T-helper 17 cell (primary cell): ENCODE measurements at regions not wholly inside any gene's neighbourhood (a gene's known extent, or its start where the extent isn't known, plus 50 kb on each side); places are given as distances from the start of the nearest gene placed in this dataset.
"Not testable (repeated sequence)": the region's sequence is repeated elsewhere in the genome, so short reads cannot be mapped to it uniquely, and the experiment has no call there.

Source experiments
- ATAC-seq: fragments of 150-1000 bp; cut with Tn5 transposase; 2 replicates; pipeline ENCODE4 v1.10.0; 2021; ENCODE audit warnings: mild to moderate bottlenecking, moderate library complexity
- DNase-seq, 3 donors: peaks; one replicate each; pipeline versions ENCODE4 v3.0.0 to v3.0.0-alpha.2; 2020 to 2021
- H3K9me3 ChIP-seq: one replicate; pipeline ENCODE4 v1.7.0; 2013; ENCODE audit warnings: low read length, mild to moderate bottlenecking; ENCODE audit not compliant: control insufficient read depth, poor library complexity, severe bottlenecking
- H3K27ac Mint-ChIP-seq: one replicate; pipeline ENCODE4 v1.8.0; 2022; ENCODE audit warnings: mild to moderate bottlenecking, moderate library complexity, mixed read lengths
- H3K27me3 Mint-ChIP-seq: one replicate; pipeline ENCODE4 v1.8.0; 2022; ENCODE audit warnings: mixed read lengths
- H3K36me3 Mint-ChIP-seq: one replicate; pipeline ENCODE4 v1.8.0; 2022; ENCODE audit warnings: low read depth, mixed read lengths
- H3K4me1 Mint-ChIP-seq: one replicate; pipeline ENCODE4 v1.8.0; 2022; ENCODE audit warnings: mild to moderate bottlenecking, mixed read lengths
- H3K4me3 Mint-ChIP-seq: one replicate; pipeline ENCODE4 v1.8.0; 2022; ENCODE audit warnings: mild to moderate bottlenecking, moderate library complexity, mixed read lengths

GRCh38 chr1:83239568-83239967 is 759.4 kb downstream of the TTLL7 start:
- not testable (repeated sequence) for H3K27ac Mint-ChIP-seq, H3K9me3 ChIP-seq, H3K36me3 Mint-ChIP-seq, H3K4me3 Mint-ChIP-seq, H3K27me3 Mint-ChIP-seq, H3K4me1 Mint-ChIP-seq, ATAC-seq, DNase-seq

- not testable (repeated sequence) for H3K4me3 Mint-ChIP-seq, H3K9me3 ChIP-seq, H3K4me1 Mint-ChIP-seq, DNase-seq, ATAC-seq, H3K27ac Mint-ChIP-seq, H3K27me3 Mint-ChIP-seq, H3K36me3 Mint-ChIP-seq
Observed at GRCh38 chr1:83238654-83239053, 760.3 kb downstream of the TTLL7 start.

DNA sequence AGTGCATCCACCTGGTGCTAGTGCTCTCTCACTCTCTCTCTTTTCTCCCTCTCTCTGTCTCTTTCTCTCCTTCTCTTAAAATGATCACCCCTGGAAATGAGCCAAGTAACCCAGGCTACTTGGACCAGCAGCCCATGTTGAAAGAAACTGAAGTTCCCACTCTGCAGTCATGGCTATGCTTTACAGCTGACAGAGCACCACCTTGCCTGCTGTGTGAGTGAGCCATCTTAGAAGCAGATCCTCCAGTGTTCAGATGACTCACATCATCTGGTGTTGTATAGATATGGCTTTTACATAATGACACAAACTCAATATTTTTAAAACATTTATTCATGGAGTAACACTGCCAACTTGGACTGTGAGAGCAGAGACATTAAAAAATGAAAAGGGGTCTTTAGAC is 779.1 kb downstream of the TTLL7 start:
- H3K36me3 Mint-ChIP-seq, H3K27ac Mint-ChIP-seq, ATAC-seq: not testable (repeated sequence)

GRCh38 chr1:83218036-83218716 is 780.8 kb downstream of the TTLL7 start:
- H3K27me3 Mint-ChIP-seq, H3K4me1 Mint-ChIP-seq, ATAC-seq, H3K27ac Mint-ChIP-seq, H3K36me3 Mint-ChIP-seq, H3K4me3 Mint-ChIP-seq, H3K9me3 ChIP-seq, DNase-seq: not testable (repeated sequence)

More for the DNA sequence above, 779.1 kb downstream of the TTLL7 start:
- H3K4me3 Mint-ChIP-seq, DNase-seq, H3K4me1 Mint-ChIP-seq, H3K9me3 ChIP-seq, H3K27me3 Mint-ChIP-seq: not testable (repeated sequence)

DNA sequence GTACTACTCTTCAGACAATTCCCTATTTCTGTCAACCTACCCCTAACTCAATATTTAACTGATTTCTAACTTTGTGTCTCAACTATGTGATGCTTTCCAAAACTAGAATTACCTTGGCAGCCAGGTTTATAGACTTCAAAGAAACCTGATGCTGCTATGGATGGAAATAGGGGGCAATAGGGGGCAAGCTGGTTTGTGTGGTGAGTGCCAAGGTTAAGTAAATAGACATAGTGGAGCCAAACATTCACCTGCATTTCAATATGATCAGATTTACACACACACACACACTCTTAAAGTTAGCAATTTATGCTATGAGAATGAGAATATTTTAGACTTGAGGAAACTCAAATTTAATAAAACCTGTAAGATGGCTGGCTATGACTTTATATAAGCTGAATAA is 784.6 kb downstream of the TTLL7 start:
- DNase-seq, H3K27ac Mint-ChIP-seq, H3K36me3 Mint-ChIP-seq, ATAC-seq, H3K9me3 ChIP-seq, H3K27me3 Mint-ChIP-seq, H3K4me3 Mint-ChIP-seq, H3K4me1 Mint-ChIP-seq: not testable (repeated sequence)

DNA sequence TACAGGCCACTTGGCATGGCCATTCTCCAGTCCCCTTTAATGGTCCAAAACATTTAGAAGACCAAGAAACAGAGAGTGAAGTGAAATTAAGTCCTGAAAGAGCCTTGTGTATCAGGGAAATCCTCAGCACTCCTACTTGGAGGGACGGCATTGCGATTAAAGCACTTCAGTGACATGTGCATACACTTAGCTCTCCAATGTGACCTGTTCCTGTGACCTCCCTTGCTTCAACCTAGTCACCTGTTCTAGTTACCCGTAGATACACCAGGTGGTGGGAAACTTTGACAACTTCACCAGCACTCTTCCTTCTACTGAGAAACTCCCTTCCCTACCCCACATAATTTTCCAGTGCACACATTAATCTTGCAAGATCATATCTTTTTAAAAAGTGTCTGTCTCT is 785.3 kb downstream of the TTLL7 start:
- DNase-seq, H3K4me1 Mint-ChIP-seq, H3K27ac Mint-ChIP-seq, ATAC-seq, H3K36me3 Mint-ChIP-seq, H3K27me3 Mint-ChIP-seq, H3K4me3 Mint-ChIP-seq, H3K9me3 ChIP-seq: not testable (repeated sequence)

DNA sequence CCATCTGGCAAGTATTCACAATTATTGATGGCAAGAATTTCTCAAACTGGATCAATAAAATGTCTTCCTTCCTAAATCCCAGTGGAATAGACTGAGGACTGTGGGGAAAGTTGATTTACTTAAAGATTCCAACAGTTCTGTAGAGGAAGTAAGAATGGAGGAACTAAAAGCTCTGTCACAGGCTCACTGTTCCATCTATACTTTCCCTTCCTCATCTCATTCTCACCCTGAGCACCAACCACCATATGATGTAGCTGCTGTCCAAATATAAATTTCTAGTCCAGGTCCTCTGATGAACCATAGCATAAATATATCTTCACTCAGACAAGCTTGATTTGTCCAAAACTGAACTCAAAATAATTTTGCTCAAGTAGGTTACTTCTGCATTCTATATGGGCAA is 786.9 kb downstream of the TTLL7 start:
- not testable (repeated sequence) for H3K4me1 Mint-ChIP-seq, ATAC-seq, DNase-seq

DNA sequence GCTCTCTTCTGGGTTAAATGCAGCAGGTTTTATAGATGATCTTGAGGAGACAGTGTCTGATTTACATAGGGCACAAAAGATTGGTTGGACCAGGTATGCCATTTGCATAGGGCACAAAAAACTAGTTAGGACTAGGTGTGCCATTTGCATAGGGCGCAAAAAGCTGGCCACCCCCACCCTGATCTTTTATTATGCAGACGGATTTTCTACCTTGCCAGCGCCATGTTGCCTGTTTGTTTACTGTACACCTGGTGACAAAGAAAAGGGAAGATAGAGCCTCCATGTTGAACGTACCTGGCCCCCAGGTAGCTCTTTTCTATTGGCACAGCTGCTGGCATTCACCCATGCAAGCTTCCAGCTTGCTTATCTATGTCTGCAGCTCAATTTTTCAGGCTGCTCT is 790.4 kb downstream of the TTLL7 start:
- H3K27ac Mint-ChIP-seq, H3K27me3 Mint-ChIP-seq, DNase-seq, H3K36me3 Mint-ChIP-seq, H3K4me3 Mint-ChIP-seq, H3K4me1 Mint-ChIP-seq, H3K9me3 ChIP-seq, ATAC-seq: not testable (repeated sequence)

More for the DNA sequence above, 786.9 kb downstream of the TTLL7 start:
- H3K27ac Mint-ChIP-seq, H3K9me3 ChIP-seq, H3K36me3 Mint-ChIP-seq, H3K27me3 Mint-ChIP-seq, H3K4me3 Mint-ChIP-seq: not testable (repeated sequence)

GRCh38 chr1:83194610-83195009 is 804.3 kb downstream of the TTLL7 start:
- H3K27ac Mint-ChIP-seq, DNase-seq, H3K9me3 ChIP-seq, H3K4me1 Mint-ChIP-seq, ATAC-seq, H3K4me3 Mint-ChIP-seq, H3K36me3 Mint-ChIP-seq, H3K27me3 Mint-ChIP-seq: not testable (repeated sequence)

DNA sequence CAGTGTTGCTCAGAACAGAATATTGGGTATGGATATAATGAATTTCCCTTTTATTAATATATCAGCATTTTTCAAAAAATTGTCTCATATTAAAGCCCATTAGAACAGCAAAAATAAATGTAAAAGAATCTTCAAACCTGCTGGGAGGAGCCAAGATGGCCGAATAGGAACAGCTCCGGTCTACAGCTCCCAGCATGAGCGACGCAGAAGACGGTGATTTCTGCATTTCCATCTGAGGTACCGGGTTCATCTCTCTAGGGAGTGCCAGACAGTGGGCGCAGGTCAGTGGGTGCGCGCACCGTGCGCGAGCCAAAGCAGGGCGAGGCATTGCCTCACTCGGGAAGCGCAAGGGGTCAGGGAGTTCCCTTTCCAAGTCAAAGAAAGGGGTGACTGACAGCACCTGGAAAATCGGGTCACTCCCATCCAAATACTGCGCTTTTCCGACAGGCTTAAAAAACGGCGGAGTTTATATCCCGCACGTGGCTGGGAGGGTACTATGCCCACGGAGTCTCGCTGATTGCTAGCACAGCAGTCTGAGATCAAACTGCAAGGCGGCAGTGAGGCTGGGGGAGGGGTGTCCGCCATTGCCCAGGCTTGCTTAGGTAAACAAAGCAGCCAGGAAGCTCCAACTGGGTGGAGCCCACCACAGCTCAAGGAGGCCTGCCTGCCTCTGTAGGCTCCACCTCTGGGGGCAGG is 816.8 kb downstream of the TTLL7 start:
- H3K27me3 Mint-ChIP-seq, H3K36me3 Mint-ChIP-seq: not testable (repeated sequence)

DNA sequence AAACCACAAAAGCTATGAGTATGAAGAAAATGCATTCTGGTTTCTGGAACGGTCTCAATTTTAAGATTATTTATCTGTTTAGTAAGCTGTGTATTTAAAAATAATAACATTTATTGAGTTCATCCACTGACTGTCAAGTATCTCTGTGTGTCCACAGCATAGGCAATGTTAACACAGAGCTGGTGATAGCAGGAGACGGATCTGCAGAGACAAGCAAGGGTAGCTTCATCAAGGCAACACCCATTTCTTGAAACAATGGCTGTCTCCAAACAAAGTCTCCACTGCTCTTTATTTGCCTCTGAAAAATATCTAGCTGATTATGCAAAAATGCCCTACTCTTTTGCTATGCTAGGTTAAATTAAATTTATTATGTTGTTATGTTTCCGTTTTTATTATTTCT is 818.3 kb downstream of the TTLL7 start:
- not testable (repeated sequence) for H3K27ac Mint-ChIP-seq, H3K36me3 Mint-ChIP-seq, H3K4me3 Mint-ChIP-seq, H3K4me1 Mint-ChIP-seq, H3K27me3 Mint-ChIP-seq, ATAC-seq, DNase-seq, H3K9me3 ChIP-seq

More for the DNA sequence above, 816.8 kb downstream of the TTLL7 start:
- not testable (repeated sequence) for H3K4me3 Mint-ChIP-seq, H3K4me1 Mint-ChIP-seq, ATAC-seq, H3K9me3 ChIP-seq, H3K27ac Mint-ChIP-seq, DNase-seq

DNA sequence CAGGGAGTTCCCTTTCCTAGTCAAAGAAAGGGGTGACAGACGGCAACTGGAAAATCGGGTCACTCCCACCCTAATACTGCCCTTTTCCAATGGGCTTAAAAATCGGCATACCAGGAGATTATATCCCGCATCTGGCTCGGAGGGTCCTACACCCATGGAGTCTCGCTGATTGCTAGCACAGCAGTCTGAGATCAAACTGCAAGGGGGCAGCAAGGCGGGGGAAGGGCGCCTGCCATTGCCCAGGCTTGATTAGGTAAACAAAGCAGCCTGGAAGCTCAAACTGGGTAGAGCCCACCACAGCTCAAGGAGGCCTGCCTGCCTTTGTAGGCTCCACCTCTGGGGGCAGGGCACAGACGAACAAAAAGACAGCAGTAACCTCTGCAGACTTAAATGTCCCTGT is 831.3 kb downstream of the TTLL7 start:
- H3K27ac Mint-ChIP-seq, H3K27me3 Mint-ChIP-seq, DNase-seq, H3K9me3 ChIP-seq, ATAC-seq, H3K36me3 Mint-ChIP-seq, H3K4me3 Mint-ChIP-seq, H3K4me1 Mint-ChIP-seq: not testable (repeated sequence)

DNA sequence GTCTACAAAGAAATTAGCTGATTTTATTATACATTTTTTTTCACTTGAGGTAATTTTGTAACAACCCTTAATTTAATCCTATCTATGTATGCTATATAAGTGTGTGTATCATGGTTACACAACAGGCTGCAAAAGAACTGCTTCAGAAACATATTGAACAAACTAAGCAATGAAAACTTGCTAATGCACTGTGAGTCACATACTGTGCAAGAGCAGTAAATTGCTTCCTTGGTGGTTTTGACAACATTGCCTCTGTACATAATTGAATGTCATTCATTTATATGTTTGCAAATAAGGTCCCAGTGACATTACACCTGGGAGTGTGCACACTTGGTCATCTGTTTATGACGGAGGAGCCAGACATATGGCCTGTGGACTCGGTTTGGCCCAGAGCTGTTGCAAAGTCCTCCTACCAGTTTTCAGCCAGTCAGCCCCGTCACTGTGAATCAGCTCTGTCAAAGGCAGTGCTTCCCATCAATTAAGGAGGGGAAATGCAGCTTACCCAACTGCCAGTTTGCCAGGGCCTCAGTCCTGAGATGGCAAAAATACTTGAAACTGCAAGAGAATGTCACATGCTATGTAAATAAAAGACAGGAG is 835.0 kb downstream of the TTLL7 start:
- not testable (repeated sequence) for H3K9me3 ChIP-seq, H3K27ac Mint-ChIP-seq, DNase-seq, ATAC-seq, H3K27me3 Mint-ChIP-seq, H3K4me3 Mint-ChIP-seq, H3K36me3 Mint-ChIP-seq, H3K4me1 Mint-ChIP-seq

DNA sequence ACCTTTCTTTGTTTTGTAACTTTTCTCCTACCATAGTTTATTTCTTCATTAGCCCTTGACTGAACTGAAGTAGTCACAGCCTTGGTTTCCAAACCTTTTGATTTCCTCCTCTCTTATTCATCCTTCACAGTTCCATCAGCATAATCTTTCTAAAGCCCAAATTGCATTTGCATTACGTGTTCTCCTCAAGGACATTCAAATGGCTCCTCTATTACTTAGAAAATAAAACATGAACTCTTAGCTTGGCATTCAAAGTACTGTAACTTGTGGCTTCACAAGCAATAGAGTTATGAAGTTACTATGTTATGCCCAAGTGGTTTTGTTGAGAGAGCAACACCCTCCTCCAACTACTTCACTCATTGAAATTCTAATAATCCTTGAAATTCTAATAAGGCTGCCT is 840.0 kb downstream of the TTLL7 start:
- H3K27me3 Mint-ChIP-seq, H3K36me3 Mint-ChIP-seq, H3K4me1 Mint-ChIP-seq, DNase-seq, H3K27ac Mint-ChIP-seq, ATAC-seq, H3K9me3 ChIP-seq, H3K4me3 Mint-ChIP-seq: not testable (repeated sequence)
